OCI-LY3 (cell line): ENCODE measurements at regions not wholly inside any gene's neighbourhood (a gene's known extent, or its start where the extent isn't known, plus 50 kb on each side); places are given as distances from the start of the nearest gene placed in this dataset.

ENCODE experiments used
- CTCF ChIP-seq: fragments of 200-600, 300-600 bp; sonication (generic); IDR thresholded peaks from 2 replicates; pipeline ENCODE4 v1.5.1; 2014; ENCODE audit warnings: antibody characterized with exemption, low read length, low read depth
- EZH2phosphoT487 ChIP-seq: fragments of 200-600 bp; shearing (Covaris generic); IDR thresholded peaks from 2 replicates; pipeline ENCODE4 v1.6.1; 2018; ENCODE audit warnings: antibody characterized with exemption, mixed run types, low read depth

GRCh38 chr2:7913974-7914373 is 767.9 kb upstream of the ID2 start:
- TF ChIP-seq CTCF (no peak), EZH2phosphoT487 (no peak)
